ENCODE measurements at regions not wholly inside any gene's neighbourhood (a gene's known extent, or its start where the extent isn't known, plus 50 kb on each side); places are given as distances from the start of the nearest gene placed in this dataset.

DNA sequence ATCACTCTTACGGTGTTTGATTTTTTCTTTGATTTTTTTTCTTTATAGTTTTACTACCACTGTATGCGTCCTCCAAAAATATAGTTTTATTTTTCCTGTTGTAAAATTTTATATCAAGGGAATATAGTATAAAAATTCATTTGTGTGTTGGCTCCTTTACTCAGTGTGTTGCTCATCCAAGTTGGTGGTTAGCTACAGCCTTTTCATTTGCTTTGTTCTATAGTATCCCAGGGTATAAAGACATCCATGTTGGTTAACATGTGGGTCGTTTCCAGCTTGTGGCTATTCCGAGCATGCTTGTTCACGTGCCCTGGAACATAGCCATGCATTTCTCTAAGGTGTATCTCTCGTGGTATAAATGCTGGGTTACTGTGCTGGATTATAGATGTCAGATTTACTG lies 54.8 kb upstream of the DAB2 start:
- TF ChIP-seq, protein P1, sequence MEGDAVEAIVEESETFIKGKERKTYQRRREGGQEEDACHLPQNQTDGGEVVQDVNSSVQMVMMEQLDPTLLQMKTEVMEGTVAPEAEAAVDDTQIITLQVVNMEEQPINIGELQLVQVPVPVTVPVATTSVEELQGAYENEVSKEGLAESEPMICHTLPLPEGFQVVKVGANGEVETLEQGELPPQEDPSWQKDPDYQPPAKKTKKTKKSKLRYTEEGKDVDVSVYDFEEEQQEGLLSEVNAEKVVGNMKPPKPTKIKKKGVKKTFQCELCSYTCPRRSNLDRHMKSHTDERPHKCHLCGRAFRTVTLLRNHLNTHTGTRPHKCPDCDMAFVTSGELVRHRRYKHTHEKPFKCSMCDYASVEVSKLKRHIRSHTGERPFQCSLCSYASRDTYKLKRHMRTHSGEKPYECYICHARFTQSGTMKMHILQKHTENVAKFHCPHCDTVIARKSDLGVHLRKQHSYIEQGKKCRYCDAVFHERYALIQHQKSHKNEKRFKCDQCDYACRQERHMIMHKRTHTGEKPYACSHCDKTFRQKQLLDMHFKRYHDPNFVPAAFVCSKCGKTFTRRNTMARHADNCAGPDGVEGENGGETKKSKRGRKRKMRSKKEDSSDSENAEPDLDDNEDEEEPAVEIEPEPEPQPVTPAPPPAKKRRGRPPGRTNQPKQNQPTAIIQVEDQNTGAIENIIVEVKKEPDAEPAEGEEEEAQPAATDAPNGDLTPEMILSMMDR (IDR thresholded peaks at IDR 0.05): no peak
- no peak for TF ChIP-seq POLR2A (IDR thresholded peaks at IDR 0.05)
